CD14-positive monocyte (primary cell): ENCODE measurements at regions not wholly inside any gene's neighbourhood (a gene's known extent, or its start where the extent isn't known, plus 50 kb on each side); places are given as distances from the start of the nearest gene placed in this dataset.
A peak's percentile ranks its signal among the peaks of the same experiment; 100 is the strongest.

Experiments used
- DNase-seq, 3 donors: peaks; one replicate each; pipeline ENCODE4 v3.0.0-alpha.2; 2011 to 2022
- H2AFZ ChIP-seq: 2 replicates; pipeline ENCODE4 v1.6.0; 2012; ENCODE audit warnings: mild to moderate bottlenecking, low read depth, low read length, inconsistent platforms; ENCODE audit not compliant: insufficient read depth, poor library complexity, severe bottlenecking
- H3K27ac ChIP-seq, 2 donors: 1 replicate in 1 of 2; 2 replicates in 1 of 2; pipeline ENCODE4 v1.5.1; 2012 to 2013; ENCODE audit warnings: low read length in 2 of 2, control low read depth in 1 of 2, inconsistent platforms in 1 of 2, low read depth in 1 of 2, mild to moderate bottlenecking in 1 of 2
- H3K27me3 ChIP-seq, 2 donors: one replicate each; pipeline versions ENCODE4 v1.6.0 to v1.6.1; 2011 to 2013; ENCODE audit warnings: low read length in 2 of 2; ENCODE audit not compliant: control insufficient read depth in 2 of 2, insufficient read depth in 2 of 2
- H3K36me3 ChIP-seq, 2 donors: replicated peaks in 1 of 2; 1 replicate in 1 of 2; 2 replicates in 1 of 2; pipeline versions ENCODE4 v1.5.1 to v1.6.1; 2012 to 2013; ENCODE audit warnings: low read length in 2 of 2, control low read depth in 1 of 2, inconsistent platforms in 1 of 2, mild to moderate bottlenecking in 1 of 2; ENCODE audit not compliant: insufficient read depth in 2 of 2, control insufficient read depth in 1 of 2
- H3K4me1 ChIP-seq, 2 donors: 1 replicate in 1 of 2; 2 replicates in 1 of 2; pipeline versions ENCODE4 v1.5.1 to v1.6.1; 2012 to 2013; ENCODE audit warnings: low read length in 2 of 2, control low read depth in 1 of 2, inconsistent platforms in 1 of 2, mild to moderate bottlenecking in 1 of 2, moderate library complexity in 1 of 2; ENCODE audit not compliant: insufficient read depth in 2 of 2, control insufficient read depth in 1 of 2
- H3K4me2 ChIP-seq: replicated peaks from 2 replicates; pipeline ENCODE3; 2012; ENCODE audit warnings: low read length, moderate library complexity, mild to moderate bottlenecking; ENCODE audit not compliant: poor library complexity, severe bottlenecking; ENCODE audit errors: extremely low read depth
- H3K4me3 ChIP-seq, 3 experiments: fragments of 200-600 bp in 1 of 3; sonication (generic) in 1 of 3; replicated peaks in 1 of 3; 1 replicate in 2 of 3; 2 replicates in 1 of 3; pipeline ENCODE4 v1.5.1; 2011 to 2013; ENCODE audit warnings: low read length in 3 of 3, mild to moderate bottlenecking in 3 of 3, control low read depth in 2 of 3, low read depth in 2 of 3, inconsistent platforms in 1 of 3, moderate library complexity in 1 of 3
- H3K79me2 ChIP-seq: 2 replicates; pipeline ENCODE4 v1.6.0; 2012; ENCODE audit warnings: mild to moderate bottlenecking, control low read depth, inconsistent platforms, low read length, moderate library complexity; ENCODE audit not compliant: insufficient read depth
- H3K9ac ChIP-seq: 2 replicates; pipeline ENCODE4 v1.6.0; 2017; ENCODE audit warnings: low read length, mild to moderate bottlenecking; ENCODE audit not compliant: insufficient read depth, poor library complexity, severe bottlenecking
- H3K9me3 ChIP-seq, 2 donors: replicated peaks in 1 of 2; 1 replicate in 1 of 2; 2 replicates in 1 of 2; pipeline versions ENCODE4 v1.5.1 to v1.6.1; 2012 to 2013; ENCODE audit warnings: low read length in 2 of 2, control low read depth in 1 of 2; ENCODE audit not compliant: control insufficient read depth in 1 of 2, insufficient read depth in 1 of 2
- H4K20me1 ChIP-seq: 2 replicates; pipeline ENCODE4 v1.6.0; 2012; ENCODE audit warnings: mild to moderate bottlenecking, low read length, control low read depth, moderate library complexity; ENCODE audit not compliant: insufficient read depth
- H3K27ac Mint-ChIP-seq, 7 donors: one replicate each; pipeline ENCODE4 v1.8.0; 2020; ENCODE audit warnings: mild to moderate bottlenecking in 7 of 7, mixed read lengths in 7 of 7, moderate library complexity in 6 of 7, inconsistent platforms in 2 of 7
- H3K27me3 Mint-ChIP-seq, 3 donors: one replicate each; pipeline ENCODE4 v1.8.0; 2021 to 2022; ENCODE audit warnings: low read depth in 3 of 3, mild to moderate bottlenecking in 3 of 3, mixed read lengths in 3 of 3, moderate library complexity in 3 of 3, inconsistent platforms in 1 of 3
- H3K36me3 Mint-ChIP-seq, 2 donors: one replicate each; pipeline ENCODE4 v1.8.0; 2020; ENCODE audit warnings: mixed read lengths in 2 of 2, inconsistent platforms in 1 of 2, mild to moderate bottlenecking in 1 of 2
- H3K4me1 Mint-ChIP-seq: one replicate; pipeline ENCODE4 v1.8.0; 2020; ENCODE audit warnings: mild to moderate bottlenecking, mixed read lengths
- H3K4me3 Mint-ChIP-seq, 2 donors: one replicate each; pipeline ENCODE4 v1.8.0; 2020; ENCODE audit warnings: mild to moderate bottlenecking in 2 of 2, mixed read lengths in 2 of 2, moderate library complexity in 1 of 2
- H3K9me3 Mint-ChIP-seq, 7 donors: one replicate each; pipeline ENCODE4 v1.8.0; 2020 to 2022; ENCODE audit warnings: mixed read lengths in 7 of 7, mild to moderate bottlenecking in 6 of 7, moderate library complexity in 6 of 7, inconsistent platforms in 2 of 7
- CTCF ChIP-seq: fragments of 200-600 bp; IDR thresholded peaks from one replicate; pipeline ENCODE4 v1.8.0; 2022; ENCODE audit warnings: antibody characterized with exemption, mild to moderate bottlenecking
- WGBS: methylation state at CpG from one replicate; pipeline ENCODE4 v1.1.5; 2013; ENCODE audit warnings: missing lambda C conversion rate; ENCODE audit not compliant: insufficient coverage; 5-methylcytosine and 5-hydroxymethylcytosine counted together
- intact Hi-C, 2 donors: fragments of 100-400 bp; cut with micrococcal nuclease; formaldehyde crosslinking; loops; one replicate each; pipeline versions ENCODE4 v1.15.0 to v1.15.1; 2023

GRCh38 chr14:71702786-71703185 lies 229.4 kb upstream of the RGS6 start:
- Mint-ChIP-seq H3K36me3 (peaks cover 72 to 74% of the 10 kb centered on the region in 2 donors), H3K4me1 (no peaks in the 10 kb centered on the region), H3K27ac (no peak overlapping the region), H3K4me3 (no peak overlapping the region), H3K9me3 (peaks cover 0 to 3% (median 0%) of the 10 kb centered on the region in 7 donors), H3K27me3 (no peaks in the 10 kb centered on the region)
- Histone ChIP-seq H3K27me3 (no peaks in the 10 kb centered on the region), H3K9ac (no peak overlapping the region), H3K4me1 (no peaks in the 10 kb centered on the region), H3K36me3 (peaks cover 48 to 94% of the 10 kb centered on the region in 2 donors), H3K27ac (no peak overlapping the region), H3K4me3 (no peak overlapping the region), H4K20me1 (peaks cover 5% of the 10 kb centered on the region), H3K79me2 (no peaks in the 10 kb centered on the region), H3K4me2 (no peak overlapping the region), H2AFZ (no peak overlapping the region), H3K9me3 (no peaks in the 10 kb centered on the region)
- DNase-seq: no peak
- WGBS: no CpG with 5 or more reads among the region's 2 CpGs
- TF ChIP-seq CTCF: no peak
- intact Hi-C loops: no loop called here

GRCh38 chr14:71703477-71703876 lies 228.8 kb upstream of the RGS6 start:
- Histone ChIP-seq H3K36me3 (peaks cover 47 to 92% of the 10 kb centered on the region in 2 donors), H3K4me2 (no peak overlapping the region), H3K4me1 (no peaks in the 10 kb centered on the region), H2AFZ (no peak overlapping the region), H3K9ac (no peak overlapping the region), H4K20me1 (no peaks in the 10 kb centered on the region), H3K9me3 (no peaks in the 10 kb centered on the region), H3K27ac (no peak overlapping the region), H3K79me2 (no peaks in the 10 kb centered on the region), H3K27me3 (no peaks in the 10 kb centered on the region), H3K4me3 (no peak overlapping the region)
- WGBS: no CpG with 5 or more reads among the region's 4 CpGs
- H3K36me3 Mint-ChIP-seq: peaks cover 70 to 73% of the 10 kb centered on the region in 2 donors
- TF ChIP-seq CTCF: no peak
- no peak overlapping the region for H3K4me3 Mint-ChIP-seq
- peak overlapping the region in 1 of 7 donors; percentile 30 for H3K27ac Mint-ChIP-seq
- no peak for DNase-seq
- peaks cover 0 to 3% (median 0%) of the 10 kb centered on the region in 7 donors for H3K9me3 Mint-ChIP-seq
- no peaks in the 10 kb centered on the region for H3K27me3 Mint-ChIP-seq
- intact Hi-C loops: no loop called here
- H3K4me1 Mint-ChIP-seq: no peaks in the 10 kb centered on the region
